ENCODE measurements at regions not wholly inside any gene's neighbourhood (a gene's known extent, or its start where the extent isn't known, plus 50 kb on each side); places are given as distances from the start of the nearest gene placed in this dataset.
"Not testable (repeated sequence)": the region's sequence is repeated elsewhere in the genome, so short reads cannot be mapped to it uniquely, and the experiment has no call there.

GRCh38 chr6:150495126-150495525 lies 104.6 kb upstream of the PLEKHG1 start:
- no peak overlapping the region for H3K4me3 ChIP-seq (ENCODE audit: low read depth, low read length)
- DNase-seq (ENCODE audit: low read depth): no peak
- TF ChIP-seq, protein P1, sequence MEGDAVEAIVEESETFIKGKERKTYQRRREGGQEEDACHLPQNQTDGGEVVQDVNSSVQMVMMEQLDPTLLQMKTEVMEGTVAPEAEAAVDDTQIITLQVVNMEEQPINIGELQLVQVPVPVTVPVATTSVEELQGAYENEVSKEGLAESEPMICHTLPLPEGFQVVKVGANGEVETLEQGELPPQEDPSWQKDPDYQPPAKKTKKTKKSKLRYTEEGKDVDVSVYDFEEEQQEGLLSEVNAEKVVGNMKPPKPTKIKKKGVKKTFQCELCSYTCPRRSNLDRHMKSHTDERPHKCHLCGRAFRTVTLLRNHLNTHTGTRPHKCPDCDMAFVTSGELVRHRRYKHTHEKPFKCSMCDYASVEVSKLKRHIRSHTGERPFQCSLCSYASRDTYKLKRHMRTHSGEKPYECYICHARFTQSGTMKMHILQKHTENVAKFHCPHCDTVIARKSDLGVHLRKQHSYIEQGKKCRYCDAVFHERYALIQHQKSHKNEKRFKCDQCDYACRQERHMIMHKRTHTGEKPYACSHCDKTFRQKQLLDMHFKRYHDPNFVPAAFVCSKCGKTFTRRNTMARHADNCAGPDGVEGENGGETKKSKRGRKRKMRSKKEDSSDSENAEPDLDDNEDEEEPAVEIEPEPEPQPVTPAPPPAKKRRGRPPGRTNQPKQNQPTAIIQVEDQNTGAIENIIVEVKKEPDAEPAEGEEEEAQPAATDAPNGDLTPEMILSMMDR (IDR thresholded peaks at IDR 0.05; ENCODE audit: control insufficient read depth, extremely low read depth, insufficient read depth): no peak

DNA sequence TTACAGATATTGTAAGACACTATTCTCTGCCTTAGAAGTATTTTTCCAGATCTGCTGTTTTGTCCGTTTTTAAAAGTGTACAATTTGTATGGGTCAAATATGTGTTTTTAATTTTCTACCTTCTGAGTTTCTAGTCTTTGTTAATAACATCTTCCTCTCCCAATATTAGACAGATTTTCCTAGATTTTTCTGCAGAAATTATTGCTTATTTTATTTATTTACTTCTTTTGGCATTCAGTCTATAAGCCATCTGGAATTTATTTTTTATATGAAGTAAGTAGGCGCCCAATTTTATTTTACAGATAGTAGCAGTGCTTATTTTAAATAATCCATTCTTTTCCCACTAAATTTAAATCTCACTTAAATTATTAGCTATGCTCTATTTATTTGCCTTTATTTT lies 103.1 kb upstream of the PLEKHG1 start:
- H3K4me3 ChIP-seq (ENCODE audit: low read depth, low read length): no peak overlapping the region
- TF ChIP-seq, protein P1 (IDR thresholded peaks at IDR 0.05; ENCODE audit: control insufficient read depth, extremely low read depth, insufficient read depth): no peak
- DNase-seq (ENCODE audit: low read depth): no peak

DNA sequence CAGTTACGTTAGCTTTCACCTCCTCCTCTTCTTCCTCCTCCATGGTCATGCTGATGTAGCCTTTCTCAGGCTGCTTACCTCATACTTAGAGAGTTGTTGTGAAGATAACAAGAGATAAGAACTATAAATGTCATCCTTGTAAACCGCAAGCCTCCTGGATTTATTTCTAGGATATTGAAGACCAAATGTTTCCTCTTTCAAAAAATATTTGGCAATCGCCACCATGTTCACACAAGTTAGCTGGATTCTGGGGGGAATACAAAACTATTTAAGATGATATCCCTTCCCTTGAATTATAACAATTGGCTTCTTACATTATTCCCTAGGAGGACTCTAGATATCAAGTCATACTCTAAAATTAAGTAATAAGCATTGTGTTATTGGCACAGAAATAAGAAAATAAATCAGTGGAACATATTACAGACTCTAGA lies 99.8 kb upstream of the PLEKHG1 start:
- no peak overlapping the region for H3K4me3 ChIP-seq (ENCODE audit: low read depth, low read length)
- DNase-seq (ENCODE audit: low read depth): no peak
- TF ChIP-seq, protein P1 (IDR thresholded peaks at IDR 0.05; ENCODE audit: control insufficient read depth, extremely low read depth, insufficient read depth): no peak

GRCh38 chr6:150500568-150500967 lies 99.1 kb upstream of the PLEKHG1 start:
- not testable (repeated sequence) for DNase-seq (ENCODE audit: low read depth); H3K4me3 ChIP-seq (ENCODE audit: low read depth, low read length)

- TF ChIP-seq, protein P1 (IDR thresholded peaks at IDR 0.05; ENCODE audit: control insufficient read depth, extremely low read depth, insufficient read depth): no peak
- no peak for DNase-seq (ENCODE audit: low read depth)
- no peak overlapping the region for H3K4me3 ChIP-seq (ENCODE audit: low read depth, low read length)
Observed at GRCh38 chr6:150503041-150503440, 96.6 kb upstream of the PLEKHG1 start.

DNA sequence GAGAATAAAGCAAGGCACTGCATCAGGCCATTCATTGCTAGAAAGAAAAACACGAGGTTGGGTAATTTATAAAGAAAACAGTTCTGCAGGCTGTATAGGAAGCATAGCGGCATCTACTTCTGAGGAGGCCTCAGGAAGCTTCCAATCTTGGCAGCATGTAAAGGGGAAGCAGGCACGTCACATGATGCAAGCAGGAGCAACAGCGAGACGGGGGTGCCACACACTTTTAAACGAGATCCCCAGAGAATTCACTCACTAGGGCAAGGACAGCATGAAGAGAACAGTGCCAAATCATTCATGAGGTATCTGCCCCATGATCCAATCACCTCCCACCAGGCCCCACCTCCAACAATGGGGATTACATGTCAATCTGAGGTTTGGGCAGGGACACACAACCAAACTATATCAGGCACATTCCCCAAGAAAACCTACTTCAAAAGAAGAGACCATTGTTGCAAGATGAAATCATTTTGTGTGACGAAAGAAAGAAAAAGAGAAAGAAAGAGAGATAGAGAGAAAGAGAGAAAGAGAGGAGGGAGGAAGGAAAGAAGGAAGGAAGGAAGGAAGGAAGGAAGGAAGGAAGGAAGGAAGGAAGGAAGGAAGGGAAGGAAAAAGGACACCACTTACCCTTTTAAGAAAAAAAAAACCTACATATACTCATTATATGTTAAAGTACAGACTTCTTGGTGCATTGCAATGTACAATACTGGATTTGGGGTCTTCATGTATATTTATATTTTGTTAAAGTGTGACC lies 95.9 kb upstream of the PLEKHG1 start:
- TF ChIP-seq, protein P1 (IDR thresholded peaks at IDR 0.05; ENCODE audit: control insufficient read depth, extremely low read depth, insufficient read depth): no peak
- DNase-seq (ENCODE audit: low read depth): no peak
- H3K4me3 ChIP-seq (ENCODE audit: low read depth, low read length): no peak overlapping the region

- not testable (repeated sequence) for DNase-seq (ENCODE audit: low read depth); H3K4me3 ChIP-seq (ENCODE audit: low read depth, low read length)
Observed at GRCh38 chr6:150507361-150507760, 92.3 kb upstream of the PLEKHG1 start.

DNA sequence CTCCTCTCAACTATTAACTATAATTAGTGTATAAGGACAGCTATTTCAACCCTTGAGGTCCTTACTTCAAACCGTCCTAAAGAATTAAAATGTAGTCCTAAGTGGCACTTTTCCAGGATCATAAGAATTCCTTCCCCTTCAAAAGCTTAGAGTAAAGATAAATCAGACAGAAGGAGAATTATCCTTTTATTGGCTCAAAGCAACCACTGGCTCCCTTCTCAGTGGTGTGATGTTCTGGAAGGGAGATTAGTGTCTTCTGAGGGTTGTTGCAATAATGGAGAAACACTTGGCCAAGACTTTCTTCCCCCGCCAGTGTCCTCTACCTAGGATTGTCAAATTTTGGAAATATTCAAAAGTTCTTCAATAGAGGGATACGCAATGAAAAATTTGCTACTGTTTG lies 89.1 kb upstream of the PLEKHG1 start:
- TF ChIP-seq, protein P1 (IDR thresholded peaks at IDR 0.05; ENCODE audit: control insufficient read depth, extremely low read depth, insufficient read depth): no peak
- no peak for DNase-seq (ENCODE audit: low read depth)
- H3K4me3 ChIP-seq (ENCODE audit: low read depth, low read length): no peak overlapping the region

Data from LNCaP clone FGC (cell line).